Upper lobe of right lung (tissue), 1 donor: ENCODE measurements at regions not wholly inside any gene's neighbourhood (a gene's known extent, or its start where the extent isn't known, plus 50 kb on each side); places are given as distances from the start of the nearest gene placed in this dataset.

Experiments
- ATAC-seq: fragments of 200-7000 bp; cut with Tn5 transposase; one replicate; pipeline ENCODE4 v1.9.1; 2020; ENCODE audit warnings: mild to moderate bottlenecking, moderate library complexity
- DNase-seq: peaks from one replicate; pipeline ENCODE4 v3.0.0-alpha.2; 2020
- H3K27ac ChIP-seq: fragments of 200-600 bp; one replicate; pipeline ENCODE4 v1.8.0; 2022
- H3K27me3 ChIP-seq: fragments of 200-600 bp; one replicate; pipeline ENCODE4 v1.8.0; 2022; ENCODE audit warnings: mild to moderate bottlenecking
- H3K36me3 ChIP-seq: fragments of 200-600 bp; one replicate; pipeline ENCODE4 v1.8.0; 2022
- H3K4me1 ChIP-seq: fragments of 200-600 bp; one replicate; pipeline ENCODE4 v1.8.0; 2022
- H3K4me3 ChIP-seq: fragments of 200-600 bp; one replicate; pipeline ENCODE4 v1.8.0; 2022; ENCODE audit warnings: mild to moderate bottlenecking
- H3K9me3 ChIP-seq: fragments of 200-600 bp; one replicate; pipeline ENCODE4 v1.8.0; 2022
- intact Hi-C: fragments of 100-400 bp; cut with DNase I; formaldehyde crosslinking; loops from one replicate; pipeline ENCODE4 v1.11.0; 2022
- TF ChIP-seq, protein P1 (sequence below): fragments of 200-600 bp; IDR thresholded peaks from one replicate; pipeline ENCODE4 v1.8.0; 2022; ENCODE audit warnings: antibody characterized with exemption
- donor health status: DM: no; HTN: yes; CAD: no; lungs with severe emphysema.

DNA sequence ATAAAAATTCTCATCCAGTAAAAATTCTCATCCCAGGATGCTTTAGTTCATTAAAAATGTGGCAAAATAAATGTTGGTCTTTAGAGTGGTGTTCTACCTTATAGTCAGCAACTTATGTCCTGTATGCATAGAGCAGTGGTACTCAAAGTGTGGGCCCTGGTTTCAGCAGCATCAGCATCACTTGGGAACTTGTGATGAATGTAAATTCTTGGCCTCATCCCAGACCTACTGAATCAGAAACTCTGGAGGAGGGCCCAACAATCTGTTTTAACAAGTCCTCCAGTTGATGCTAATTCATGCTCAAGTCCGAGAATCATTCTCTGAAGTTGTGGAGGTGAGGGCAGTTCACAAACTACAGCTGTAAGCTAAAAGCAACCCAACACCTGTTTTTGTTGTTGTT lies 307.3 kb upstream of the SATB1 start:
- no peak for ATAC-seq
- Histone ChIP-seq H3K36me3 (no peaks in the 10 kb centered on the region), H3K9me3 (no peaks in the 10 kb centered on the region), H3K27ac (no peak overlapping the region), H3K4me1 (no peaks in the 10 kb centered on the region), H3K27me3 (no peaks in the 10 kb centered on the region), H3K4me3 (no peak overlapping the region)
- intact Hi-C loops, result no loop called here
- no peak for DNase-seq
- TF ChIP-seq, protein P1, sequence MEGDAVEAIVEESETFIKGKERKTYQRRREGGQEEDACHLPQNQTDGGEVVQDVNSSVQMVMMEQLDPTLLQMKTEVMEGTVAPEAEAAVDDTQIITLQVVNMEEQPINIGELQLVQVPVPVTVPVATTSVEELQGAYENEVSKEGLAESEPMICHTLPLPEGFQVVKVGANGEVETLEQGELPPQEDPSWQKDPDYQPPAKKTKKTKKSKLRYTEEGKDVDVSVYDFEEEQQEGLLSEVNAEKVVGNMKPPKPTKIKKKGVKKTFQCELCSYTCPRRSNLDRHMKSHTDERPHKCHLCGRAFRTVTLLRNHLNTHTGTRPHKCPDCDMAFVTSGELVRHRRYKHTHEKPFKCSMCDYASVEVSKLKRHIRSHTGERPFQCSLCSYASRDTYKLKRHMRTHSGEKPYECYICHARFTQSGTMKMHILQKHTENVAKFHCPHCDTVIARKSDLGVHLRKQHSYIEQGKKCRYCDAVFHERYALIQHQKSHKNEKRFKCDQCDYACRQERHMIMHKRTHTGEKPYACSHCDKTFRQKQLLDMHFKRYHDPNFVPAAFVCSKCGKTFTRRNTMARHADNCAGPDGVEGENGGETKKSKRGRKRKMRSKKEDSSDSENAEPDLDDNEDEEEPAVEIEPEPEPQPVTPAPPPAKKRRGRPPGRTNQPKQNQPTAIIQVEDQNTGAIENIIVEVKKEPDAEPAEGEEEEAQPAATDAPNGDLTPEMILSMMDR, result no peak

DNA sequence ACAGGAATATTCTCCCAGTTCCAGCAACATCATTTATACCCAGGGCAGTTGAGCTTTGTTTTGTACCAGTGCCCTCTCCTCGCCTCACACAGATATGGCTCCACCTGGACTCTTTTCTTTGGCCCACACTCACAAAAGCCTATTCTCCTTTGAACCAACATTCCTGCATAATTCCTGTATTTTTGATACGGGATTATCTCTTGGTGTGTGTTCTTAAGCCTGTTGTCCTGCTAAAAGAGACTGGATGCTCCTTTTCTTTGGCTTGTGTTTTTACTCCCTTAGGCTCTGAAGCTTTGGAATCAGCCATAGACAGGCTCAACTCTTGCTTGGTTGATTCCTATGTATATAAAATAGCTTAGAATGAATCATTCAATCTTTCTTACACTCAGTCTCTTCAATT lies 305.4 kb upstream of the SATB1 start:
- no peak for DNase-seq
- no peak overlapping the region for H3K4me3 ChIP-seq
- TF ChIP-seq, protein P1, result no peak
- no peak overlapping the region for H3K27ac ChIP-seq
- no peak for ATAC-seq
- intact Hi-C loops, result no loop called here
- no peaks in the 10 kb centered on the region for H3K27me3 ChIP-seq
- H3K36me3 ChIP-seq, result no peaks in the 10 kb centered on the region
- H3K9me3 ChIP-seq, result no peaks in the 10 kb centered on the region
- peaks cover 7% of the 10 kb centered on the region for H3K4me1 ChIP-seq

DNA sequence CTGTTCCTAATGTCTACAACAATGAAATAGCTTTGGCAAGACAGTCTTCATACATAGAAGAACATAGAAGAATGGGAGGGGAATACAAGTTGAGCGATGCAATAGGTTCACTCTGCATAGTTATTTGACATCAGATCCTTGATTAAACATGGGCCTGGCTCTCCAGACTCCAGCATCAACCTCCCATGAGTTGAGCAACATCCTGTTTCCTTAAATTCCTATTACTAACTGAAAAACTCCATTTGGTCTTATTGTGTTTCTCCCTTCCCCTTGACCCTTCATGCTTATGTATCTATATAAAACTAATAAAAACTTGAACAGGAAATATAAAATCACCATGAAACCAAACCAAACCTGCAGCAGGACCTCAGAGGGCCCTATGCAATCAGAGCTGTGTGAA lies 304.5 kb upstream of the SATB1 start:
- H3K4me1 ChIP-seq, result peaks cover 7% of the 10 kb centered on the region
- H3K9me3 ChIP-seq, result no peaks in the 10 kb centered on the region
- ATAC-seq (no peak), DNase-seq (no peak)
- H3K27me3 ChIP-seq, result no peaks in the 10 kb centered on the region
- H3K36me3 ChIP-seq, result no peaks in the 10 kb centered on the region
- TF ChIP-seq, protein P1, result no peak
- intact Hi-C loops, result no loop called here
- H3K27ac ChIP-seq, result no peak overlapping the region
- H3K4me3 ChIP-seq, result no peak overlapping the region

DNA sequence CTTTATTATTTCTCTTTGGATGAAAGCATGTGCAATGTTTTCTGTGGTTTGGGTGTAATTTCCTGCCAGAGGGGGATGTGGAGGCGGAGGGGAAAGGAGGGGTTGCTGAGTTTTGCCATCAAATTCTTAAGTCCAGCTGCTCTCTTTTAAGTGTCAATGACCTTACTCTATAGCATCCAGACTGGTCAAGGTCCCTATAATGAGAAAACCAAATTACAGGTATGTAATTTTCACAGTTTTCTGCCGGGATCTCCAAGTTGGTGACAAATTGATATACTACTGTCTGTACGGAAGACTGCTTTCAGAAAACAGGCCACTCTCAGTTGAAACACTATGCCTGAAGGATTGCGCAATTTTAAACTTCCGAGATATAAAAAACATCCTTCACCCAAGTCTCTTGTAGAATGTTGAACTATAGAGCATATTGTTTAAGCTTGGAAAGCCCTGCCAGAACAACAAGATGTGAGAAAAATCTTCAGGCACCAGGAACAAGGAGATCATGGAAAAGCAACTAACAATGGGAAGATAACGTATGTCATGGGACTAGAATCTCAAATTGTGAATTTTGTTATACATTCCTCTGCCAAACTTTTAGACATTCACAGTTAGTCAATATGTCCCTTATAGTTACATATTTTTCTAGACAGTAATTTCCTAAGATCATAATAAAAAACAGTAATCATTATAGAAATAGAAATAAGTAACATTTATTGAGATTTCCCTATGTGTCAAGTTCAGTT lies 300.7 kb upstream of the SATB1 start:
- DNase-seq (no peak), ATAC-seq (peak; percentile 55)
- Histone ChIP-seq H3K27me3 (no peaks in the 10 kb centered on the region), H3K36me3 (no peaks in the 10 kb centered on the region), H3K27ac (no peak overlapping the region), H3K4me1 (peaks cover 7% of the 10 kb centered on the region), H3K4me3 (no peak overlapping the region), H3K9me3 (no peaks in the 10 kb centered on the region)
- intact Hi-C loops, result no loop called here
- TF ChIP-seq, protein P1, result no peak

DNA sequence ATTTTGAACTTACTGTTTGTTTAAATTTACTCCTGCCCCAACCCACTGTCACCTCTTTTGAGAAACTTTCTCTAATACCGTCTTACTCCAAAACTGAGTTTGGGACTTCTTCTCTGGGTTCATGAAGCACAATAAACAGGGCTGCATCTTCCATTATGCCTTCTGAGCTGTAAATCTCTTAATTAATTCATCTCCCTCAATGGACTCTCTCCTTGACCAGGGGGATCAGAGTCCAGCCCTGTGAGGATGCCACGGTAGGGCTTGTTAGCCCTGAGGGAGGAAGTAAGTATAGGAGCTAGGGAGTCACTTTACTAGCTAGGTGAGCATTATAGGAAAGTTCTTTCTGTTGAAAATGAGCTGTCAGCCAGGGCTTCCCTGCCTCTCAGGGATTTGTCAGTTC lies 299.3 kb upstream of the SATB1 start:
- Histone ChIP-seq H3K4me1 (peaks cover 7% of the 10 kb centered on the region), H3K27me3 (no peaks in the 10 kb centered on the region), H3K4me3 (no peak overlapping the region), H3K27ac (no peak overlapping the region), H3K9me3 (no peaks in the 10 kb centered on the region), H3K36me3 (no peaks in the 10 kb centered on the region)
- TF ChIP-seq, protein P1, result no peak
- intact Hi-C loops, result no loop called here
- ATAC-seq, result no peak
- no peak for DNase-seq
